HCT116 (cell line): ENCODE measurements at regions not wholly inside any gene's neighbourhood (a gene's known extent, or its start where the extent isn't known, plus 50 kb on each side); places are given as distances from the start of the nearest gene placed in this dataset.

Experiments
- CEBPB ChIP-seq: IDR thresholded peaks from 2 replicates; pipeline ENCODE4 v1.6.1; 2012; ENCODE audit warnings: low read depth
- EZH2 ChIP-seq: fragments of 200-600 bp; sonication (generic); IDR thresholded peaks from 2 replicates; pipeline ENCODE4 v1.6.1; 2017; ENCODE audit warnings: antibody characterized with exemption, mixed run types
- EZH2phosphoT487 ChIP-seq: fragments of 200-600 bp; IDR thresholded peaks from 2 replicates; pipeline ENCODE4 v1.6.1; 2018; ENCODE audit warnings: antibody characterized with exemption, borderline replicate concordance
- POLR2A ChIP-seq: IDR thresholded peaks from 2 replicates; pipeline ENCODE4 v1.7.0; 2011; ENCODE audit warnings: borderline replicate concordance; ENCODE audit not compliant: insufficient read depth, insufficient read length; ENCODE audit errors: extremely low read depth
- POLR2AphosphoS5 ChIP-seq: IDR thresholded peaks from 2 replicates; pipeline ENCODE4 v1.6.1; 2011; ENCODE audit warnings: mild to moderate bottlenecking, low read depth, low read length, moderate library complexity
- ZNF274 ChIP-seq: fragments of 200-500 bp; sonication (Bioruptor generic); IDR thresholded peaks from 2 replicates; pipeline ENCODE4 v1.6.1; 2014; ENCODE audit warnings: mild to moderate bottlenecking, low read depth, low read length, inconsistent platforms
- TF ChIP-seq, protein P1 (sequence below): IDR thresholded peaks from 2 replicates; pipeline ENCODE4 v1.6.1; 2012
- TF ChIP-seq, protein P2 (sequence below), 3 experiments: fragments of 200-600 bp in 1 of 3; sonication (generic) in 1 of 3; IDR thresholded peaks in 2 of 3; conservative IDR thresholded peaks in 1 of 3; 2 replicates each; pipeline ENCODE4 v1.5.1; 2012 to 2017; ENCODE audit warnings: low read depth in 2 of 3, low read length in 2 of 3, antibody characterized with exemption in 1 of 3, borderline replicate concordance in 1 of 3, control low read depth in 1 of 3, mild to moderate bottlenecking in 1 of 3, mixed read lengths in 1 of 3, mixed run types in 1 of 3, moderate library complexity in 1 of 3; ENCODE audit not compliant: insufficient read depth in 1 of 3

GRCh38 chr19:23993440-23993839, 78.8 kb downstream of the ZNF726 start:
- TF ChIP-seq EZH2 = no peak
- TF ChIP-seq, protein P1, sequence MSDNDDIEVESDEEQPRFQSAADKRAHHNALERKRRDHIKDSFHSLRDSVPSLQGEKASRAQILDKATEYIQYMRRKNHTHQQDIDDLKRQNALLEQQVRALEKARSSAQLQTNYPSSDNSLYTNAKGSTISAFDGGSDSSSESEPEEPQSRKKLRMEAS = no peak
- TF ChIP-seq, protein P2, sequence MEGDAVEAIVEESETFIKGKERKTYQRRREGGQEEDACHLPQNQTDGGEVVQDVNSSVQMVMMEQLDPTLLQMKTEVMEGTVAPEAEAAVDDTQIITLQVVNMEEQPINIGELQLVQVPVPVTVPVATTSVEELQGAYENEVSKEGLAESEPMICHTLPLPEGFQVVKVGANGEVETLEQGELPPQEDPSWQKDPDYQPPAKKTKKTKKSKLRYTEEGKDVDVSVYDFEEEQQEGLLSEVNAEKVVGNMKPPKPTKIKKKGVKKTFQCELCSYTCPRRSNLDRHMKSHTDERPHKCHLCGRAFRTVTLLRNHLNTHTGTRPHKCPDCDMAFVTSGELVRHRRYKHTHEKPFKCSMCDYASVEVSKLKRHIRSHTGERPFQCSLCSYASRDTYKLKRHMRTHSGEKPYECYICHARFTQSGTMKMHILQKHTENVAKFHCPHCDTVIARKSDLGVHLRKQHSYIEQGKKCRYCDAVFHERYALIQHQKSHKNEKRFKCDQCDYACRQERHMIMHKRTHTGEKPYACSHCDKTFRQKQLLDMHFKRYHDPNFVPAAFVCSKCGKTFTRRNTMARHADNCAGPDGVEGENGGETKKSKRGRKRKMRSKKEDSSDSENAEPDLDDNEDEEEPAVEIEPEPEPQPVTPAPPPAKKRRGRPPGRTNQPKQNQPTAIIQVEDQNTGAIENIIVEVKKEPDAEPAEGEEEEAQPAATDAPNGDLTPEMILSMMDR (IDR thresholded peaks at IDR 0.05 in 2 of 3, conservative IDR thresholded peaks at IDR 0.05 in 1 of 3; ENCODE audit: borderline replicate concordance in 1 of 3, insufficient read depth in 1 of 3, low read depth in 2 of 3, low read length in 2 of 3) = no peak
- no peak for TF ChIP-seq POLR2A
- no peak for TF ChIP-seq POLR2AphosphoS5
- no peak for TF ChIP-seq ZNF274
- TF ChIP-seq CEBPB = no peak
- TF ChIP-seq EZH2phosphoT487 = no peak
